Inferior parietal cortex (tissue), 1 donor: ENCODE measurements at regions not wholly inside any gene's neighbourhood (a gene's known extent, or its start where the extent isn't known, plus 50 kb on each side); places are given as distances from the start of the nearest gene placed in this dataset.

Source experiments
- DNase-seq: peaks from one replicate; pipeline ENCODE4 v3.0.0-alpha.2; 2016; ENCODE audit errors: extremely low spot score

DNA sequence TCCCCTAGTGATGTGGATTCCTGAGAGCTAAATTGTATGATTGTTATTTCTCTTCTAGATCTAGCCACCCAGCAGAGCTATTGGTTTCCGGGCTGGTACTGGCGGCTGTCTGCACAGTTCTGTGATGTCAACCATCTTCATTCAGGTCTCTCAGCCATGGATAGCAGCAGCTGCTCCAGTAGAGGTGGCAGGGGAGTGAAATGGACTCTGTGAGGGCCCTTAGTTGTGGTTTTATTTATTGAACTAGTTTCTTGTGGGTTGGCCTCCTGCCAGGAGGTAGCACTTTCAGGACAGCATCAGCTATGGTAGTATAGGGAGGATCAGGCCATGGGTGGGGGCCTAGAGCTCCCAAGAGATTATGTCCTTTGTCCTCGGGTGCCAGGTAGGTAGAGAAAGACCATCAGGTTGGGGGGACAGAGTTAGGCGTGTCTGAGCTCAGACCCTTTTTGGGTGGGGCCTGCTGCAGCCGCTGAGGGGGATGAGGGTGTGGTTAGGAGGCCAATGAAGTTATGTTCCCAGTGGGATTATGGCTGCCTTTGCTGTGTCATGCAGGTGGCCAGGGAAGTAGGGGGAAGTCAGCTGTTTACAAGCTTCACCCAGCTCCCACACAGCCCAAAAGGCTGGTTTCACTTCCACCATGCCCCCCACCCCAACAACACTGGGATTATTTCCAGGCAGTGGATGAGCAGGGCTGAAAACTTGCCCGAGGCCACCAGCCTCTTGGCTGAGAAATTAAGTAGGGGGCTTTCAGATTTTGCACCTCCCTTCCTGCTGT is 55.1 kb upstream of the RGS4 start:
- DNase-seq = no peak

DNA sequence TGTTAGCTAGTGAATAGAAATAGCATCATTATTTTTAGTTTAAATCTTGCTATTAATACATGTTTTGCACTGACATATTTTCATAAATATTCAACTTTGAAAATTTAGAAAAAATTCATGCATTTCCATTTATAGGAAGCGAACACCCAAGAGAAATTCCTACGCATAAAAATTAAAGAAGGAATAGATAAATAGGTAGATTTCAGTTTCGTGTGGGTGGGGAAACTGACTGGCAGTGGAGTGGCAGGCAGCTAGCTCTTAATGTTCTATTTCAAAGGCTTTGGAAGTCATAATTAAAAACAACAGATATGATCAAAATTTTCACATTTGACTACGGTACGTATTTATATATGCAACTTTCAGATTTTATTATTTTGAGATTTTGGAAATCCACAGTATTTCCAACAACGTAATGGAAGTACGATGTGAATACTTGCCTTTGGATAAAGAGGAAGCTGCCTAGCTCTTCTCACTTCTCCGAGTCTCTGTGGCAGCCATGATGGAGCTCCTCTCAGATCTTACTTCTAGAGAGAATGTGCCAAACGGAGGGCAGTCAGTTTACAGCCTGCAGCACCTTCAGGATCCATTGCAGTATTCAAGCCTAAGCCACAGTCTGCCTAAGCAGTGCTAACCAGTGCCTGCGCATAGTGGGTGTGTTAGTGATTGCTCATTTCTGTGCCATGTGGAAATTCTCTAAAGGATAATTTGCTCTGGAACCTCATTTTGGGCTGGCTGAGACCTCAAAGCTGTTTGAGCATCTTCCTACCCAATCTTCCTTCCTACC is 62.9 kb upstream of the RGS4 start:
- DNase-seq = no peak

- no peak for DNase-seq
Measured at GRCh38 chr1:162997499-162998285, 71.5 kb upstream of the RGS4 start.

DNA sequence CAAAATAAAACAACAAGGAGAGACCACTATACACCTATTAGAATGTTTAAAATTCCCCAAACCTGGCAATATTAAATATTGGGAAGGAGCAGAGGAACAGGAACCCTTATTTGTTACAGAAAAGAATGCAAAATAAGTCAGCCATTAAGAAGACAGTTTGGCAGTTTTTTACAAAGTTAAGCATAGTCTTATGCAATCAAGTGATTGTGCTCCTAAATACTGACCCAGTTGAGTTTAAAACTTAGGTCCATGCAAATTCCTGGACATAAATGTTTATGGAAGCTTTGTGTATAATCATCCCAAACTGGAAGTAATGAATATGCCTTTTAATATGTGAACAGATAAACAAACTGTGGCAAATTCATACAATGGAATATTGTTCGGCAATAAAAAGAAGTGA is 72.9 kb upstream of the RGS4 start:
- no peak for DNase-seq

GRCh38 chr1:162994921-162995320 is 74.2 kb upstream of the RGS4 start:
- DNase-seq = no peak

DNA sequence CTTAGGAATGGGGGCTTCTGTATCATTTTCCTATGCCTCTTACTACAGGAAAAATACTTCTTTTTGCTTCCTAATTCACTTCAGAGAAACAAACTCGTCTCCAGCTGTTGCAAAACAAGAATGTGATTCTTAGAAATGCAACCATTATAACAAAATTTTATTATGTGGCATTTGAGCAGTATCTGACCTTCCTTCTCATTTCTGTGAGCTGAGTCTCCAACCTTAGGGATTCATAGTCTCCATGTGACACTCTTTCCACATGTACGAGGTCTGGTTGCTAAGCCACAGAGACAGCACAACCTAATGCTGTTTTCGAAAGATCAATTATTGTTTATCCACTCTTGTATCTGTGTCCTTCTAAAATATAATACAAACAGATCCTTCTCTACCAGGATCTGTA is 75.3 kb upstream of the RGS4 start:
- DNase-seq = no peak

DNA sequence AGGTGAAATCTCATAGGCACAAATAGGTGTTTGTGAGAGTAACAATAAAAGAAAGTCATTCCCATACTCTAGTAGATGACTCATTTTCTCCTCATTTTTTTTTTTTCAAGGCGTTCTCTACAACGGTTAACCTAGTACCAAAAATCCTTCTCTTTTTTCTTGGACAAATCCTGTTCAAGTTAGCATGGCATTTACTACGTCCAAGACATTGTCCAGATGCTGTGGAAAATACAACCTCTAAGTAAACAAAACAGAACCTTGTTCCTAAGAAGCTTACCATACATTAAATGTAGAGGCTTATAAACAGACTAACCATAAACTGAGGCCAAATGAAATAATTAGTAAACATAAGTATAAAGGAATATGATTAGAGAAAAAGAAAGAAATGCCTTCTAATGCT is 76.2 kb upstream of the RGS4 start:
- DNase-seq = no peak

DNA sequence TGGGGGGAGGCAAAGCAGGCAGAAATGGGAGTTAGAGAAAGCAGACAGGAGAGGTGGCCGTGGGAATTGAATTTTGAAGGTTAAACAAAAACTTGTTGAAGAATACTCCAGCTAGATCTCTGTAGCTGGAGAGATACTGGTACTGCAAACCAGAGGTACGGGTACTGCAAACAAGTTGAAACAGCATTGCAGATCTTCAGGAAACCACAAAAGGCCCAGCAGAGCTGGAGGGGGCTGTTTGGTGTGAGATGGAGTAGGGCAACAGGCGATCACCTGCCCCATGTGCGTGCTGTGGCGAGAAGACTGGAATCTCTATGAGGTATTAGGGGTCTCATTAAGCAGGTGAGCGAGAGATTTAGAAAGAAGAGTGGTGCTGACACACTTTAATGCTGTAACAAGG is 77.7 kb upstream of the RGS4 start:
- DNase-seq = no peak

DNA sequence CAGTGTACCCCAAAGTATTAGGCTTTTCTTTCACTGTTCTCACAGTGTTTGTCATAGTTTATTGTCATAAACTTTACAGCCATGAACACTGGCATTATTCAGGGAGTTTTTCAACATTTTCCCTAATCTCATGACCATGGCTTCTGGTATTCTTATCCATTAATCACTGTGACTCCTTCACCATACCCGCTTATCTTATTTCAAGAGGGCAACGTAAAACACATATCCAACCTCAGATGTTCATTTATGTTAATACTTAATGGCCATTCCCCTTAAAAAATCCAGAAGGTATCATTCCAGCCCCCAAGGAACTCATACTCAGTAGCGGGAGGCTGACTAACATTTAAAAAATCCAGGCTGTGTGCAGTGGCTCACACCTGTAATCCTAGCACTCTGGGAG is 78.5 kb upstream of the RGS4 start:
- DNase-seq = no peak

- no peak for DNase-seq
Measured at GRCh38 chr1:162988869-162989268, 80.3 kb upstream of the RGS4 start.

- DNase-seq = no peak
Measured at GRCh38 chr1:162987866-162988265, 81.3 kb upstream of the RGS4 start.

DNA sequence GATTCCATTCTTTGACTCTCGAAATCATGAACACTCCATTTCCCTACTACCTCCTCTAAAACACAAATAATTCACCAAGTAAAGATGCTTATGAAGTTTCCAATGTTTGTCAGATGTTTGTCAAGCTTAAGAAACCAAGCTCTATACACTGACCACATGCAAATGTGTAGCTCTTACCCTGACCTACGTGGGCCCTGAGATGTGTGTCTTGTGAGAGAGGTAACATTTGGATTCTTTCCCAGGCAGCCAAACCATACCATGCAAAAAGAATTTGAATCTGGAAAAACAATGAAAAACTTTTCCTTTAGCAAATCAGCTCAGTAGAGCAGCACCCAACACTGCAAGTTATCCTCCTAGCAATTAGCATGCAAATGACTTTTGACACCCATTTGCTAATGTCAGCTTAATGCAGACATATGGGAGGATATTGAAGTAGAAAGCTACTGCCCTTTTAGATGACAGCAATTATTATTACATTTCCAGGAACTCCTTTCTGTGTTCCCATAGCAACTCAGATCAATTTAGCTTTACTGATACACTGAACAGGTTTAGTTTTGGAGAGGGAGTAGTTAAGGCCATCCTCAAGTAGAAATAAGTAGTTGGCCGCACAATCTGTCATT is 83.2 kb upstream of the RGS4 start:
- no peak for DNase-seq

DNA sequence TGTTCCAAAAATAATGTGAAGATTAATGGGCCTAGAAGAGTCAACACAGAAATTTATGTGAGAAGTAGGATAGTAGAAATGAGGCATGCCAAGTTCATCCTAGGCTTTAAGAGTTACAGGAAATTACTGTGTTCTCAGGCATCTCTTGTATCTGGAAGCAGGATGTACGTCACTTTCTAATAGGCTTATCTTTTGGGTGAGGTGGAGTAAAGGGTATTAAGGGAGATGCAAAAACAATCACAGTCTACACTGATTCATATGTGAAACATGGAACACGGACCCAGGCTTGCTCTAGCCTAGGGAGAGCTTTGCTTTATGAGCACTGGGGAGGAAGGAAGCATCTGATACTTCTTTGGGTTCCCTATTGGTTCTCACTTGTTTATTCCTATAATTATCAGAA is 84.5 kb upstream of the RGS4 start:
- no peak for DNase-seq

DNA sequence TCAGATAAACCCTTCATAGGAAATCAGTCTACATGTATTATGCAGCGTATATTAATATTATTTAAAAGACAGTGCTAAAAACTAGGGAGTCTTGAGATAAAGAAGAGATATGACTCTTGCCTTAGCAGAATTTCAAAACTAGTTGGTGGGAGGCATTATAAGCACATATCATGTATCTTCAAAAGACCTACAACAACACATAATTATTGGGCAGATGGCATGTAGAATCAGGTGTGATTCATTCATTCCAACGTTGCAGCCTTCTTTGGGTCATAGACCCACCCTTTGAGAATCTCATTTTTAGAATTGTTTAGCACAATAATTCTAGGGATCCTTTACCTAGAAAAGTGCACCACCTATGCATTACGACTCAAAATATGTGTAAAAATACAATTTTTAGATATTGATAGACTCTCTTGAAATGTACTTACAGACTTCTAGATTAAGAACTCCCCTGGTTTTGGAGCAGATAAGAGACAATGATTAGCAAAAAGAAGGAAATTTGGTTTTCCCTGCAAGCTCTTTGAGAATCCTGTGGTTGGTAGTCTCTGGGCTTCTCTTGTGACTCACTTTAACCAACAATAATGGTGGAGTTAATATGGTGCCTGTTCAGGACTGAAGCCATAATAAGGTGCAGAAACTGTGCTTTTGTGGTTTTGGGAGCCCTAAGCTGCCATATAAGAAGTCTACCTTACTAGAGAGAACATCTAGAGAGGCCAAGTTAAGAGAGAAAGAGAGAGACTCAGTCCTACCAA is 85.3 kb upstream of the RGS4 start:
- no peak for DNase-seq

DNA sequence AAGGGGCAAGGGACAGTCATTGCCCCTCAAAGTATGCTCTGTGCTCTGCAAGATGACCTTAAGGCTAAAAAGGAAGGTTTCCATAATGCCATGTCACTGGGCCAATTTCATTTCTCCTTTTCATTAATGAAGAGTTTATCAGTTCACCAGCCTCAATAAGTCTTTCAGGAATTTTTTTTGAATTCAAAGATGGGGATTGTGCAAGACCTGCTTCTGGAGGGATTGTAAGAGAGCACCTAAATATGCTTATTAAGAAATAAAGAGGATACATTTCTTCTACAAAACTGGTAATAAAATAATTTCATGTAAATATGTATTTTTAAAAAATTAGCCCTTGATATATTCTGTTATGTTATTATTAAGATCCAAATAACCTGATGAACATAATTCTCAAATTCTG is 86.8 kb upstream of the RGS4 start:
- DNase-seq = no peak

- DNase-seq = no peak
Measured at GRCh38 chr1:162977944-162978568, 91.1 kb upstream of the RGS4 start.

- DNase-seq = no peak
Measured at GRCh38 chr1:162976628-162977027, 92.5 kb upstream of the RGS4 start.

DNA sequence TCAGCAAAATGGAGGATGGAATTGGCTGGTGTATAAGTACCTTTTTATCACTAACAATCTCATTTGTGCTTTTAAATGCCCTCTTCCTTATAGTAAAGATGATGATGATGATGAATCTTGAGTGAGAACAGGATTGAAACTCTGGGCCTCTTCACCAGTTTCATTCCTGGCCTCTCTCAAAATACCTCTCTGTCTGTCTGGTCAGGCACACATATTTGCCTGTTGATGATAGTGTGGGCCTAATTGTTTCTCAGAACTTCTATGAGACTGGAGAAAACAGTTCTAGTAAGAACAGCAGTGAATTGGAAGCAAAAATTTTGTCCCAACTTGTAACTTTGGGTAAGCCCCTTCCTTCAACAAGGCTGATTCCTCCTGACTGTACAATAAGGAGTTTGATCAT is 94.4 kb upstream of the RGS4 start:
- DNase-seq = no peak

- no peak for DNase-seq
Measured at GRCh38 chr1:162973381-162973795, 95.8 kb upstream of the RGS4 start.

GRCh38 chr1:162972773-162973172 is 96.4 kb upstream of the RGS4 start:
- DNase-seq = no peak

- no peak for DNase-seq
Measured at GRCh38 chr1:162970021-162970420, 99.1 kb upstream of the RGS4 start.
